Lung (tissue), 11 donors: ENCODE measurements at regions not wholly inside any gene's neighbourhood (a gene's known extent, or its start where the extent isn't known, plus 50 kb on each side); places are given as distances from the start of the nearest gene placed in this dataset.

Experiments used
- ATAC-seq: fragments of 200-7000 bp; cut with Tn5 transposase; one replicate; pipeline ENCODE4 v1.9.1; 2020; ENCODE audit warnings: moderate number of reproducible peaks; ENCODE audit not compliant: insufficient read depth, low FRiP score
- DNase-seq, 3 donors: peaks; one replicate each; pipeline ENCODE4 v3.0.0-alpha.2; 2013 to 2017
- H3K27ac ChIP-seq, 2 donors: one replicate each; pipeline ENCODE4 v1.5.1; 2013; ENCODE audit warnings: mild to moderate bottlenecking in 2 of 2, moderate library complexity in 2 of 2, control low read depth in 1 of 2, inconsistent platforms in 1 of 2, low read depth in 1 of 2, low read length in 1 of 2
- H3K27me3 ChIP-seq, 3 donors: one replicate each; pipeline ENCODE4 v1.5.1; 2013; ENCODE audit warnings: low read length in 2 of 3; ENCODE audit not compliant: control insufficient read depth in 3 of 3, insufficient read depth in 3 of 3
- H3K36me3 ChIP-seq, 4 donors: one replicate each; pipeline ENCODE4 v1.5.1; 2013; ENCODE audit warnings: low read length in 4 of 4, mild to moderate bottlenecking in 1 of 4, moderate library complexity in 1 of 4; ENCODE audit not compliant: control insufficient read depth in 4 of 4, insufficient read depth in 4 of 4
- H3K4me1 ChIP-seq, 5 donors: one replicate each; pipeline ENCODE4 v1.5.1; 2013; ENCODE audit warnings: low read length in 5 of 5, mild to moderate bottlenecking in 2 of 5, moderate library complexity in 1 of 5; ENCODE audit not compliant: control insufficient read depth in 5 of 5, insufficient read depth in 5 of 5
- H3K4me3 ChIP-seq: one replicate; pipeline ENCODE4 v1.5.1; 2013; ENCODE audit warnings: mild to moderate bottlenecking, control low read depth, moderate library complexity
- H3K9ac ChIP-seq, 2 donors: one replicate each; pipeline ENCODE4 v1.5.1; 2013; ENCODE audit warnings: low read length in 2 of 2, control low read depth in 1 of 2; ENCODE audit not compliant: insufficient read depth in 1 of 2
- H3K9me3 ChIP-seq, 4 donors: one replicate each; pipeline ENCODE4 v1.5.1; 2013; ENCODE audit warnings: low read length in 3 of 4, mild to moderate bottlenecking in 1 of 4, moderate library complexity in 1 of 4; ENCODE audit not compliant: control insufficient read depth in 4 of 4, insufficient read depth in 3 of 4
- WGBS, 2 donors: extraction: QIAGEN DNeasy Blood & Tissue Kit; methylation state at CpG; one replicate each; pipeline ENCODE4 v1.1.7; 2013; 5-methylcytosine and 5-hydroxymethylcytosine counted together
- TF ChIP-seq, protein P1 (sequence below): IDR thresholded peaks from 2 replicates; pipeline ENCODE4 v1.5.1; 2012; ENCODE audit warnings: mild to moderate bottlenecking; ENCODE audit errors: control extremely low read depth, extremely low read depth
- donor health status: control.
- donor health status: control.
- donor health status: Bipolar disorder and iron deficiency.
- donor health status: healthy.
- donor health status: DM: yes; HTN: yes; CAD: no.

DNA sequence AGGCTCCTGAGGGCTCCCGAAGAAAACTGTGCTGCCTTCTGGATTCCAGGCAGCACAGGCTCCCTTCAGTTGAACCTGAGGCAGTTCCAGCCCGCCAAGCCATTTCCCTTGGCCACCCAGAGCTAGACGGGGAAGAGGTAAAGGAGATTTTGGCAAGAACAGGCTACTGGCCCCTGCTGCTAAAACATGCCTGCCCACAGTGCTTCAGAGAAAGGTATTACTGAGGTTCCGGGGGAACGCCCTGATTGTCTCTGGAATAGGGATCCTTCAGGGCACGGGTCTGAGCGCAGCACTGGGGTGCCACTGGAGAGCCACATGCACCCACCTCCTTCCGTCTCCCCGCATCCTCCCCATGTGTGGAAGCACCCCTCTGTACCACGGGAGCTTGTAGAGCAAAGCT is 247.4 kb downstream of the BAMBI start:
- TF ChIP-seq, protein P1, sequence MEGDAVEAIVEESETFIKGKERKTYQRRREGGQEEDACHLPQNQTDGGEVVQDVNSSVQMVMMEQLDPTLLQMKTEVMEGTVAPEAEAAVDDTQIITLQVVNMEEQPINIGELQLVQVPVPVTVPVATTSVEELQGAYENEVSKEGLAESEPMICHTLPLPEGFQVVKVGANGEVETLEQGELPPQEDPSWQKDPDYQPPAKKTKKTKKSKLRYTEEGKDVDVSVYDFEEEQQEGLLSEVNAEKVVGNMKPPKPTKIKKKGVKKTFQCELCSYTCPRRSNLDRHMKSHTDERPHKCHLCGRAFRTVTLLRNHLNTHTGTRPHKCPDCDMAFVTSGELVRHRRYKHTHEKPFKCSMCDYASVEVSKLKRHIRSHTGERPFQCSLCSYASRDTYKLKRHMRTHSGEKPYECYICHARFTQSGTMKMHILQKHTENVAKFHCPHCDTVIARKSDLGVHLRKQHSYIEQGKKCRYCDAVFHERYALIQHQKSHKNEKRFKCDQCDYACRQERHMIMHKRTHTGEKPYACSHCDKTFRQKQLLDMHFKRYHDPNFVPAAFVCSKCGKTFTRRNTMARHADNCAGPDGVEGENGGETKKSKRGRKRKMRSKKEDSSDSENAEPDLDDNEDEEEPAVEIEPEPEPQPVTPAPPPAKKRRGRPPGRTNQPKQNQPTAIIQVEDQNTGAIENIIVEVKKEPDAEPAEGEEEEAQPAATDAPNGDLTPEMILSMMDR: no peak
- Histone ChIP-seq H3K9ac (no peak overlapping the region), H3K4me1 (no peaks in the 10 kb centered on the region), H3K27ac (no peak overlapping the region), H3K9me3 (no peaks in the 10 kb centered on the region), H3K27me3 (no peaks in the 10 kb centered on the region), H3K36me3 (no peaks in the 10 kb centered on the region), H3K4me3 (no peak overlapping the region)
- ATAC-seq (no peak), DNase-seq (no peak)
- 57 to 72% methylated on average over 10 of the region's 10 CpGs for WGBS, 2 donors

DNA sequence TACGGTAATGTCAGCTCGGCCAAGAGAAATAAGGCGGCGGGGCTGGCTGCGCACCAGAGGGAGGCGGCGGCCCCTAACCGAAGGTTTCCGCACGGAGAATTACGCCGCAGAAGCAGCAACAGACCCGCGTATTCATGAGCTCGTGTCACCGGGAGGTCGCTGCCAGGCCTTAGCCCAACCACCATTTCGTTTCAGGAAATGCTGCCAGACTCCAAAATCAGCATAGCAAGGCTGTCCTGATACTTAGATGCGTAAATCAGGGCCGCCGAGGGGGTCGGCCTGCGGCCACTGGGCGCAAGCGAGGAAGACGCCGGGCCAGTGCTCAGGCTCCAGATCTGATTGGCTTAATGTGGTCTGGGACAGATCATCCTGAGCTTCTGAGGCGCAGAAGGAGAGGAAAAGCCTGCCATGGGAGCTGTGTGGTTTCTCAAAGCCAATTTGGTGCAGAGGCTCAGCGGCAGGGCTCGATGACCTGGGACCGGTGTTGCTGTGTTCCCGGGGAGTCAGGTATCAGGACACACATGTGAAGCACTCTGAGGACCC is 247.9 kb downstream of the BAMBI start:
- H3K9me3 ChIP-seq: no peaks in the 10 kb centered on the region
- TF ChIP-seq, protein P1: no peak
- 37 to 50% methylated on average over 32 of the region's 32 CpGs for WGBS, 2 donors
- no peak overlapping the region for H3K4me3 ChIP-seq
- no peaks in the 10 kb centered on the region for H3K4me1 ChIP-seq
- ATAC-seq: no peak
- H3K36me3 ChIP-seq: no peaks in the 10 kb centered on the region
- H3K27ac ChIP-seq: no peak overlapping the region
- no peaks in the 10 kb centered on the region for H3K27me3 ChIP-seq
- peak; percentile 55 to 73 (median 57) for DNase-seq
- H3K9ac ChIP-seq: no peak overlapping the region

DNA sequence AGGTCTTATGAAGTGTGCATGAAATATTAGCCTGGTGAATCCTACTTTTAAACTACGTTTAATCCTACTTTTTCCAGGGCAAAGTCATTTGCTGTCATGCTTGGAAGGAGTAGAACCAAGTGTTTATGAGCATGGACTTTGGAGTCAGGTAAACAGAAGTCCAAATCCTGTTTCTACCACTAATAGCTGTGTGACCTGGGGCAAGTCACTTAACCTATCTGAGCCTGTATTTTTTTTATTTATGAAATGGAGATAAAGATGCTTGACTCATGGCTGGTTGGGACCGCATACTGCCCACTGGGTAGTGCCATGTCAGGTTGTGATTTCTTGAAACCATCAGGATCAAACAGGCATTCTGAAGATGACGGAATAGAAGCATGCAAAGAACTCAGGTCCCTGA is 249.6 kb downstream of the BAMBI start:
- H3K27ac ChIP-seq: no peak overlapping the region
- no peaks in the 10 kb centered on the region for H3K36me3 ChIP-seq
- no peak overlapping the region for H3K4me3 ChIP-seq
- no peak overlapping the region for H3K9ac ChIP-seq
- ATAC-seq (no peak), DNase-seq (no peak)
- H3K9me3 ChIP-seq: no peaks in the 10 kb centered on the region
- no peaks in the 10 kb centered on the region for H3K27me3 ChIP-seq
- WGBS, 2 donors: 90 to 91% methylated on average over 3 of the region's 3 CpGs
- TF ChIP-seq, protein P1: no peak
- H3K4me1 ChIP-seq: no peaks in the 10 kb centered on the region

- no peak overlapping the region for H3K4me3 ChIP-seq
- 71 to 85% methylated on average over 2 of the region's 2 CpGs for WGBS, 2 donors
- no peak for DNase-seq
- no peaks in the 10 kb centered on the region for H3K36me3 ChIP-seq
- H3K9me3 ChIP-seq: no peaks in the 10 kb centered on the region
- ATAC-seq: no peak
- no peak overlapping the region for H3K27ac ChIP-seq
- H3K27me3 ChIP-seq: no peaks in the 10 kb centered on the region
- no peak overlapping the region for H3K9ac ChIP-seq
- H3K4me1 ChIP-seq: no peaks in the 10 kb centered on the region
- TF ChIP-seq, protein P1: no peak
These were observed 251.2 kb downstream of the BAMBI start for GRCh38 chr10:28928484-28928883.
